NB4 (cell line): ENCODE measurements at regions not wholly inside any gene's neighbourhood (a gene's known extent, or its start where the extent isn't known, plus 50 kb on each side); places are given as distances from the start of the nearest gene placed in this dataset.

ENCODE experiments used
- CTCF ChIP-seq: IDR thresholded peaks from one replicate; pipeline ENCODE4 v1.5.1; 2012; ENCODE audit warnings: low read depth, low read length
- MAX ChIP-seq: IDR thresholded peaks from 2 replicates; pipeline ENCODE4 v1.6.1; 2011; ENCODE audit warnings: low read depth, low read length
- POLR2A ChIP-seq: IDR thresholded peaks from 2 replicates; pipeline ENCODE4 v1.6.1; 2011; ENCODE audit warnings: mild to moderate bottlenecking; ENCODE audit not compliant: insufficient read length; ENCODE audit errors: extremely low read depth

DNA sequence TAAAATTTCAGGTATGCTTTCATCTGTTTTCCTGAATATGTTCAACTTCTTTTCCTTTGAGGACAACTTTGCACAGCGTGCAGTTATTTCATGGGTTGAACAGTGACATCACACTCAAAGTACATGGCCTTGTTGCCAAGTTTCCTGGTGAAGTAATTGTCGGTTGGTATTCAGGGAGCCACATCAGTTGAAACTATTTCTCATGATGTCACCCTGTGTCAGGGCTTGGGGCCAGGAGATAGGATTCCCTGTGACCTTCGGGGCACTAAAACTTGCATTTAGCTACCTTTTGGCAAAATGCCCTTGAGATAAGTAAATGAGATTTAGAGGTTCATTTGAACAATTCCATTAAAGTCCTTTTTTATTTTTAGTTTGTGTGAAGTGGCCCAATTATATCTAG, 383.9 kb downstream of the SH3GL2 start:
- TF ChIP-seq CTCF (no peak), POLR2A (no peak), MAX (no peak)
